Jurkat, Clone E6-1 (cell line): ENCODE measurements at regions not wholly inside any gene's neighbourhood (a gene's known extent, or its start where the extent isn't known, plus 50 kb on each side); places are given as distances from the start of the nearest gene placed in this dataset.
"Not testable (repeated sequence)": the region's sequence is repeated elsewhere in the genome, so short reads cannot be mapped to it uniquely, and the experiment has no call there.

ENCODE experiments used
- DNase-seq: peaks from one replicate; pipeline ENCODE4 v3.0.0-alpha.2; 2011; ENCODE audit warnings: low read depth, low spot score
- H3K4me3 ChIP-seq: 2 replicates; pipeline ENCODE4 v1.5.1; 2011; ENCODE audit warnings: mild to moderate bottlenecking, low read length, control low read depth, moderate library complexity

GRCh38 chr3:65181391-65181871, 493.6 kb upstream of the ADAMTS9 start:
- H3K4me3 ChIP-seq = no peak overlapping the region

DNA sequence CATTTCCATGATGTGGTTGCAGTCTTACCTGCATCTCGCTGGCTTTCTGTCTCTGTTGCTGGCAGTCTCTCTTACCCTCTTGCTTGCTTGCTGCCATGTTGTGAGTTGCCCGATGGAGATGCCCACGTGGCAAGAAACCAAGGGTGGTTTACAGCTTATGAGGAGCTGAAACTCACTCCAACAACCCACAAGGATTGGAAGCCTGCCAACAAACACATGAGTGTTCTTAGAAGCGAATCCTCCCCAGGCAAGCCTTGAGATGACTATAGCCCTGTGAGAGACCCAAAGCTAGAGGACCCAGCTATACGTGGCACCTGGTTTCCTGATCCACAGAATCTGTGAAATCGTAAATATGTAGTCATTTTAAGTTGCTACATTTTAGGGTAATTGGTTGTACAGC, 490.9 kb upstream of the ADAMTS9 start:
- no peak overlapping the region for H3K4me3 ChIP-seq
- DNase-seq = peak; percentile 16

More at GRCh38 chr3:65181391-65181871, 493.6 kb upstream of the ADAMTS9 start:
- DNase-seq = no peak

DNA sequence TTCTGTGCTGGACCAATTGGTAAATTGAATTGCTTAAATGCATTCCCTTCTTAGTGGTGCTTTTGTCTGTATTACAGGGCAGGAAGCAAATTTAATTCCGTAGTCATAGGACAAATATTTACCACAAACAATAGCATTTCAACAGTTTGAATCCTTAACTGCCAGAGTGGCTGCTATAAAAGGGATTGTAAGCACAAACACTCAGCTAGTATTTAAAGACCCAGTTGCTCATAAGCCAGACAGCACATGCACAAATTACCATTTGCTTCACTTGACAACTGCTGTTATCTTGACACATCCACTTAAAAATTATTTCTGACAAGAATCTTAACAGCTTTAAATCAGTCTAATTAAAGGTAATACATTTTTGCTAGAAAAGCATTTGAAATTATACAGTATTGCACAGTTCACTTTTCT, 490.2 kb upstream of the ADAMTS9 start:
- H3K4me3 ChIP-seq = no peak overlapping the region
- DNase-seq = no peak

GRCh38 chr3:65174713-65175112, 486.9 kb upstream of the ADAMTS9 start:
- no peak for DNase-seq
- H3K4me3 ChIP-seq = no peak overlapping the region

GRCh38 chr3:65173841-65174240, 486.0 kb upstream of the ADAMTS9 start:
- DNase-seq = no peak
- H3K4me3 ChIP-seq = no peak overlapping the region

DNA sequence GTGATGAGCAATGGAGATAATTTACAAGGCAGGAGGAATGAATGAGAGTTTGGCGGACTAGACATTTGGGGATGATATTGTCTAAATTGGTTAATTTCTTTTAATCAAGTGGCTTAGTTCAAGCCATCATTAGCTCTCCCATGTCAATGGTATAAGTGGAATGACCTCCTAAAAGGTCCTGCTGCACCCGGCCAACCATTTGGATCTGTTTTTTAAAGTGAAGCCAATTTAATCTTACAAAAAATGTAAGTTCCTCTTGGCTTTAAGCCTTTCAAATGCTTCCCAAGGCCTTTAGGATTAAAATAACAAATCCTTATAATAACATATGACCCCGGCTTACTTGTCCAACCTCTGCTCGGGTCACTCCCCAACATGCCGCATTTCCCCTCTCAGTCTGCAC, 484.4 kb upstream of the ADAMTS9 start:
- no peak overlapping the region for H3K4me3 ChIP-seq
- no peak for DNase-seq

DNA sequence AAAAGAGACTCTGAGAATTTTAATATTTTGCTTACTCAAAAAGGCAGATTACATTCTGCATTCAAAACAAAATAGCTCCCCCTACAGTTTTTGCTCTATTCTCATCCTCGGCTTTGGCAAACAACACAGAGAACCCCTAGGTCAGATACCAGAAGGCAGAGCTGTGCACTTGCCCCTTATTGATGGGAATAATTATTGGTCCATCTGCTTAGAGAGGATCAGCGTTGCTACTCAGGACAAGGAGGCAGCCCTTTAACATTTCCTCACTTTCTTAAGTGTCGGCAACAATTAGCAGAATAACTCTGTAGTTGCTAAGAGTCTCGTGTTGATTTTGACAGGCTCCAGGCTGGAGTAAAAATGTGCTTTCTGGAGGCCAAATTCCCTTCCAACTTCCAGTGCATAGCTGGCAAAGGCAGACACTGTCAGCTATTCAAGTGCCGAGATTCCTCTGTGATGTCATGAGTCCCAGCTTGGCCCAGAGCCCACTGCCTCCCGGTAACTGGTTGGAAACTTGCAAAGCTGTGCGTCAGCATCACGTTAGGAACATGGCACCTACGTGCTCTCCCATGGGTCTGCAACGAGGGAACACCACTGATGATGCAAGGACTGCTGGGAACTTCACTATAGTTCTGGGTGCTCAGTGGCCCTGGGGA, 482.7 kb upstream of the ADAMTS9 start:
- DNase-seq = peak; percentile 12
- no peak overlapping the region for H3K4me3 ChIP-seq

DNA sequence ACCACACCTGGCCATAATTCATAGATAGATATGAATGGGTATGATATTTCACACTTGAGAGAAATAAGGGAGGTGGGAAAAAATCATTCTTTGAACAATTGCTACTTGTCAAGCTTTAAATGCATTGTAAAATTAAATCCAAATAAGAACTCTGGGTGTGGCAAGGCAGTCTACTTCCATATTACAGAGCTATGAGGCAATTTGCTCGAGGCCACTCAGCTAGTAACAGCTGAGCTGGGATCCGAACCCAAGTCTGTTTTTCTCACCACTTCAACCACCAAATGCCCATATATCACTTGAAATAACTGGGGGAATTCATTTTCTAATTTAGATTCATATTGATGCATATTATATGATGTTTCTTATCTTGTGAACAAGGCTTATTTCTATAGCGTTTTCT, 482.2 kb upstream of the ADAMTS9 start:
- H3K4me3 ChIP-seq = no peak overlapping the region
- DNase-seq = no peak

DNA sequence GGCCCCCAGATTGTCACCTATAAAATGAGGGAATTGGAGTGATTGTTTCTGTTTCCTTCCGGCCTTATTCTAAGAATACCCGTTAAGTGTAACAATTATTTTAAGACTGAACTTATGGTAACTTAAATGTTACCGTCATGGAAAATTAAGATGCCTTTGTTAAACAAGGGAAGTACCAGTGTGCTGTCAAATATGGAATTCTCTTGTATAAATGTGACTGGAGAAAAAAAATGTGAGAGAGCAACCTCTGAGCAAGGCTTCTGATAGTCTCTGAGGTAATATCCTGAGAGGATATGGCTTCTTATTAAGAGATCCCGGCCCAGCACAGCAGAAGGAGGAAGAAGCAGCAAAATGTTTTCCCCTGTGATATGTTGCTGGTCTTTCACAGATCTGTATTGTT, 480.7 kb upstream of the ADAMTS9 start:
- no peak for DNase-seq
- no peak overlapping the region for H3K4me3 ChIP-seq

- DNase-seq = no peak
- H3K4me3 ChIP-seq = no peak overlapping the region
Measured at GRCh38 chr3:65166531-65166930, 478.7 kb upstream of the ADAMTS9 start.

- DNase-seq = no peak
- no peak overlapping the region for H3K4me3 ChIP-seq
Measured at GRCh38 chr3:65158023-65158422, 470.2 kb upstream of the ADAMTS9 start.

DNA sequence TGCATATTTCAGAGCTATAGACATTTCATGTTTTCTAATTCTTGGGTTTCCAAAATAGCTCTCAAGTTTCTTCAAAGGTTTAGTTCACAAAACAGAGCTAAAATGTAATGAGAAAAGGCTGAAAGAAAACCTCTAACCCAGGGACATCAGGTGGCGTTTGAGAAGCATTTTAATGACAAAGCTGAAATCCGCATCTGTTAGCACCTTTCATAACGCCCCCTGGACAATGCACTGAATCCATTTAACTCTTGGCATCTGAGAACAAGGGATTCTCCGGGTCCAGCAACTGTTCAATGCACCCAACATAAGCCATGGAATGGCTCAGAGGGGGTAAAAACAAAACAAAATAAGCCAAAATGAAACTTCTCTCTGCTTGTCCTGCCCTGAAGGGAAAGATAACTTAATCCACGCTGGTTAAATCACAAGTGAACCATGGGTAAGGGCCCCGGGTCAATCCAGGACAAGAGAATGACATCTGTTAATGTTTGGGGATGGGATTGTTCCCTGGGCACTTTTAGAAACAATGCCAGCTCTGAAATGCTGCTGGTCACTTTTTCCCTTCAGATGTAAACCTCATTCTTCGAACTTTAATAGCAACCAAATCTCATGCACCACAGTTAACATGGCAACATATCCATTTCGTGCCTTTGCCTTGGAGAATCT, 466.2 kb upstream of the ADAMTS9 start:
- DNase-seq = no peak
- no peak overlapping the region for H3K4me3 ChIP-seq

- H3K4me3 ChIP-seq = no peak overlapping the region
- DNase-seq = no peak
Measured at GRCh38 chr3:65151666-65152065, 463.9 kb upstream of the ADAMTS9 start.

DNA sequence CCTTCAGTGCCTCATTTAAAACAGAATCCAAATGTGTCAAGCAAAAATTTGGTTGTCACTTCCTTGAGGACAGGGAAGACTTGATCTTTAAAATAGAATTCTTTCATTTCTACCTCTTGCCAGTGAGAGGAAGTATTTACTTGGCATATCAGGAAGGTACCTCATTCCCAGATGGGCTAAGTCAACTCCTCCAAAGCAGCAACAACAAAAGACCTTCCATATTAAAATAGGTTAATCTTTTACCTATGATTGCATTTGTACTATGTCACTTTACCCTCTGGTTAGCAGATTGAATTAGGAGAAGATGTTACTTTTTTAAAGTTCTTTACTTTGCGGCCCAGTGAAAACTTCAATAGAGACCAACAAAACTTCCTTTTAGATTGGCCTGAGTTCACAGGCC, 462.1 kb upstream of the ADAMTS9 start:
- DNase-seq = no peak
- H3K4me3 ChIP-seq = no peak overlapping the region

- H3K4me3 ChIP-seq = no peak overlapping the region
- DNase-seq = no peak
Measured at GRCh38 chr3:65148687-65149086, 460.9 kb upstream of the ADAMTS9 start.

GRCh38 chr3:65146179-65146578, 458.4 kb upstream of the ADAMTS9 start:
- H3K4me3 ChIP-seq = no peak overlapping the region
- no peak for DNase-seq

DNA sequence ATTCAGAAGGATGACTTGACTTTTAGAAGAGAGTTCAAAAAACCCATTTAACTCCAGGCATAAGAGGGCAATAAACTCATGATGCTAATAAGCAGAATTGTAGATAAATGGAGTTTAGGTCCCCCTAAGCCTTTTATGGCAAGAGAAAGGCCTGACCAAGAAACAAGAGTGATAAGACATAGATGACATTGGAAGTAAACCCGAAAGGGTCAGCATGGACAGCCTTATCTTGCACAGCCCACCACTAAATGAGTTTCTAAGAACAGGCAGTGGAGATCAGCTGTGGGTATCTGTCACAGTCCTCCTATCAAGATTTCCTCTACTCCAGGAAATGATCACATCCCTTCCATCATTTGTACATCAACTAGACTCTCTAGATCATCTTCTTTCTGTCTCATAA, 457.9 kb upstream of the ADAMTS9 start:
- no peak for DNase-seq

DNA sequence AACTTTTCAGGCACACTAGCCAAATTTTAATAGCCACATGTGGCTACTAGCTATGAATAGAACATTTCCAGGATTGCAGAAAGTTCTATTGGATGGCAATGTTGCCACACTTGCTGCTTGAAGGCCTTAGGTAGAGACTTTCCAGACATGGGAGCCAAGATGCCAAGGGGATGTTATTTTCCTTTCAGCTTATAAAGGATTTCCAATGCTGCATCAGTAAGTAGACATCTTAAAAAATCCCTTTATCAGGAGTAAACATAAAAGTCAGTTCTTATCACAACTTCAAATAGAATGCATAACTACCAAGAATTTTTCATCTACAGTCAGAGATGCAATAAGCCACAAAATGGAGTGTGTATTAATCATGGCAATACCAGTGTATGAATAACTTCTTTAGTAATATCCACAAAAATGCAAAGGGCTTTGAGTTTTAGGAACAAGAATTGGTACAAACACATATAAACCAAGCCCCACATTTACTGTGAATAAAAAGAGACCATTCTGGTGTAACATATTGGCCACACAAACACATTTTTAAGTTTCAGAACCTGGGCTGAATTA, 457.1 kb upstream of the ADAMTS9 start:
- DNase-seq = no peak
- no peak overlapping the region for H3K4me3 ChIP-seq

More for the DNA sequence above, 457.9 kb upstream of the ADAMTS9 start:
- H3K4me3 ChIP-seq = no peak overlapping the region

DNA sequence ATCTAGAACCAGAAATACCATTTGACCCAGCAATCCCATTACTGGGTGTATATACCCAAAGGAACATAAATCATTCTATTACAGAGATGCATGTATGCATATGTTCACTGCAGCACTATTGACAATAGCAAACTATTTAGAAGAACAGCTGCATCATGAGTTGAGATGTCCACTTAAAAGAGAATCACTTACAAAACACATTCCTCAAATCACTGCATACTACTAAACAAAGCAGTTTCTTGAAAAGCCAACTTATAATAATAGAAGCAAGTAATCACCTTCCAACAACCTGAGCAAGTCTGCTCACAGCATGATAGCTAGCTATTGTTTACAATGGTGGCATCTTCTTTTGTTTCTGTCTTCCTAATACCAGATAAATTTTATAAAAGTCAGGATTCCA, 454.7 kb upstream of the ADAMTS9 start:
- no peak for DNase-seq
- H3K4me3 ChIP-seq = no peak overlapping the region

GRCh38 chr3:65138556-65138955, 450.8 kb upstream of the ADAMTS9 start:
- no peak for DNase-seq
- no peak overlapping the region for H3K4me3 ChIP-seq

DNA sequence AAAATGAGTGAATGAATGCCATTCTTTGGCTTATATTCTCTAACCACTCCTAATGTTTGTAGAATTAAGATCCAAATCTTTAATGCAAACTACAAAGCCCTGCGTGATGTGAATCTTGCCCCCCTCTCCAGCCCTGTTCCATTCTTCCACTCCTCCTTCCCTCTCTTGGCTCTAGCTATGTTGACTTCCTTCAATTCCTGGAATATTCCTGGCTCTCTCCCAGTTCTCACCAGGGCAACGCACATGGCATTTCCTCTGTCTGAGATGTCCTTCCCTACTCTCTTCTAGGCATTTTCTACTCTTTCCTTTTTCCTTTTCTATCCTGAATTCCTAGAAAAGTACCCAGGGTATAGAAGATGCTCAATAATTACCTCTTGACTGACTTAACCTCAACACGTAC, 446.0 kb upstream of the ADAMTS9 start:
- H3K4me3 ChIP-seq, DNase-seq: not testable (repeated sequence)
